GM23338 (cell line): ENCODE measurements at regions not wholly inside any gene's neighbourhood (a gene's known extent, or its start where the extent isn't known, plus 50 kb on each side); places are given as distances from the start of the nearest gene placed in this dataset.

Experiments
- CREB1 ChIP-seq: fragments of 250-450 bp; sonication (Bioruptor Pico); IDR thresholded peaks from 2 replicates; pipeline ENCODE4 v1.5.0; 2020; ENCODE audit warnings: low read depth, mild to moderate bottlenecking, moderate library complexity
- EZH2 ChIP-seq: fragments of 200-600 bp; sonication (generic); IDR thresholded peaks from one replicate; pipeline ENCODE4 v1.8.0; 2017; ENCODE audit warnings: antibody characterized with exemption, mild to moderate bottlenecking, low read depth; ENCODE audit not compliant: unreplicated experiment
- EZH2phosphoT487 ChIP-seq: fragments of 200-600 bp; sonication (generic); IDR thresholded peaks from one replicate; pipeline ENCODE4 v1.8.1; 2018; ENCODE audit warnings: antibody characterized with exemption; ENCODE audit not compliant: unreplicated experiment
- NANOG ChIP-seq: IDR thresholded peaks from 2 replicates; pipeline ENCODE4 v1.6.1; 2016; ENCODE audit warnings: antibody characterized with exemption, borderline replicate concordance
- POLR2AphosphoS5 ChIP-seq: IDR thresholded peaks from 2 replicates; pipeline ENCODE4 v1.6.1; 2016; ENCODE audit warnings: antibody characterized with exemption, low read depth
- TF ChIP-seq, protein P1 (sequence below), 2 experiments: fragments of 200-600 bp in 1 of 2; sonication (generic) in 1 of 2; conservative IDR thresholded peaks; 2 replicates each; pipeline versions ENCODE4 v1.5.1 to v1.6.1; 2016 to 2017; ENCODE audit warnings: antibody characterized with exemption in 2 of 2, low read depth in 2 of 2, mild to moderate bottlenecking in 2 of 2, moderate library complexity in 1 of 2
- TF ChIP-seq, protein P2 (sequence below): IDR thresholded peaks from one replicate; pipeline ENCODE4 v1.6.1; 2018; ENCODE audit warnings: antibody characterized with exemption; ENCODE audit not compliant: unreplicated experiment

DNA sequence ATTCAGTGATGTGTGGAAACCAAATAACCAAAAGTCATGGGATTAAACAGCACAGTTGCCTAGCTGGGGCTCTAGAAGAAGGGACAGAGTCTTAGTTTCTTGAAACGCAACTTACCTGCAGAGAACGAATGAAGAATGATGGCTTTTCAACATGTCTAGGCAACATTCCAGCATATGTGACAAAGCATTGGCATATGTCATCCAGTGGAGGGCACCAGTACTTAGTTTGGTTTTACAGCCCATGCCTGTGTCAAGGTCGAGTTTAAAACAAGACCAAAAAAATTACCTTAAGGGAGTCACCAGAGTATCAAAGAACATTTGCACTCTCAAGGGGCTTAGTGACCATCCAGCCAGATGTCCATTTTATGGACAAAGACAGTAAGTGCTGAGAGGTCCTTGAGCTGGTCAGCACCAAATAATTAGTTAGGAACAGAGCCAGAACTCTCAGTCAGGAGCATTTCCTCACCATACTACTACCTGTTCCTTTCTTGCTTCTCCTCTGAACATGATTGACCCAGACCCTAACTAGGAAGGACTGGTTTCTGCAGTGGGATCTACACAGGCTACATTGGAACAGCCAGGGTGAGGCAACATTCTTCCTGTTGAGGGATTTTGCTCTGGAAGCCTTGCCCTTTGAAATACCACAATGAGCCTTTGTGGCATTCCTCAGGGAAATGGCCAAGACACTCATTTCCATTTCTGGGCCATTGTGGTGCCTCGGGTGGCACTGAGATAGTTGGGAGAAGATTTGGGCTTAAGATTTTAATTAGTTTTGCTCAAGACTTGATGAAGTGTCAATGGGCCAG lies 75.4 kb upstream of the ANKH start:
- TF ChIP-seq EZH2phosphoT487 = no peak
- TF ChIP-seq, protein P1, sequence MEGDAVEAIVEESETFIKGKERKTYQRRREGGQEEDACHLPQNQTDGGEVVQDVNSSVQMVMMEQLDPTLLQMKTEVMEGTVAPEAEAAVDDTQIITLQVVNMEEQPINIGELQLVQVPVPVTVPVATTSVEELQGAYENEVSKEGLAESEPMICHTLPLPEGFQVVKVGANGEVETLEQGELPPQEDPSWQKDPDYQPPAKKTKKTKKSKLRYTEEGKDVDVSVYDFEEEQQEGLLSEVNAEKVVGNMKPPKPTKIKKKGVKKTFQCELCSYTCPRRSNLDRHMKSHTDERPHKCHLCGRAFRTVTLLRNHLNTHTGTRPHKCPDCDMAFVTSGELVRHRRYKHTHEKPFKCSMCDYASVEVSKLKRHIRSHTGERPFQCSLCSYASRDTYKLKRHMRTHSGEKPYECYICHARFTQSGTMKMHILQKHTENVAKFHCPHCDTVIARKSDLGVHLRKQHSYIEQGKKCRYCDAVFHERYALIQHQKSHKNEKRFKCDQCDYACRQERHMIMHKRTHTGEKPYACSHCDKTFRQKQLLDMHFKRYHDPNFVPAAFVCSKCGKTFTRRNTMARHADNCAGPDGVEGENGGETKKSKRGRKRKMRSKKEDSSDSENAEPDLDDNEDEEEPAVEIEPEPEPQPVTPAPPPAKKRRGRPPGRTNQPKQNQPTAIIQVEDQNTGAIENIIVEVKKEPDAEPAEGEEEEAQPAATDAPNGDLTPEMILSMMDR (conservative IDR thresholded peaks at IDR 0.05; ENCODE audit: low read depth in 2 of 2) = peak; percentile 44 to 66
- no peak for TF ChIP-seq EZH2
- no peak for TF ChIP-seq NANOG
- TF ChIP-seq, protein P2, sequence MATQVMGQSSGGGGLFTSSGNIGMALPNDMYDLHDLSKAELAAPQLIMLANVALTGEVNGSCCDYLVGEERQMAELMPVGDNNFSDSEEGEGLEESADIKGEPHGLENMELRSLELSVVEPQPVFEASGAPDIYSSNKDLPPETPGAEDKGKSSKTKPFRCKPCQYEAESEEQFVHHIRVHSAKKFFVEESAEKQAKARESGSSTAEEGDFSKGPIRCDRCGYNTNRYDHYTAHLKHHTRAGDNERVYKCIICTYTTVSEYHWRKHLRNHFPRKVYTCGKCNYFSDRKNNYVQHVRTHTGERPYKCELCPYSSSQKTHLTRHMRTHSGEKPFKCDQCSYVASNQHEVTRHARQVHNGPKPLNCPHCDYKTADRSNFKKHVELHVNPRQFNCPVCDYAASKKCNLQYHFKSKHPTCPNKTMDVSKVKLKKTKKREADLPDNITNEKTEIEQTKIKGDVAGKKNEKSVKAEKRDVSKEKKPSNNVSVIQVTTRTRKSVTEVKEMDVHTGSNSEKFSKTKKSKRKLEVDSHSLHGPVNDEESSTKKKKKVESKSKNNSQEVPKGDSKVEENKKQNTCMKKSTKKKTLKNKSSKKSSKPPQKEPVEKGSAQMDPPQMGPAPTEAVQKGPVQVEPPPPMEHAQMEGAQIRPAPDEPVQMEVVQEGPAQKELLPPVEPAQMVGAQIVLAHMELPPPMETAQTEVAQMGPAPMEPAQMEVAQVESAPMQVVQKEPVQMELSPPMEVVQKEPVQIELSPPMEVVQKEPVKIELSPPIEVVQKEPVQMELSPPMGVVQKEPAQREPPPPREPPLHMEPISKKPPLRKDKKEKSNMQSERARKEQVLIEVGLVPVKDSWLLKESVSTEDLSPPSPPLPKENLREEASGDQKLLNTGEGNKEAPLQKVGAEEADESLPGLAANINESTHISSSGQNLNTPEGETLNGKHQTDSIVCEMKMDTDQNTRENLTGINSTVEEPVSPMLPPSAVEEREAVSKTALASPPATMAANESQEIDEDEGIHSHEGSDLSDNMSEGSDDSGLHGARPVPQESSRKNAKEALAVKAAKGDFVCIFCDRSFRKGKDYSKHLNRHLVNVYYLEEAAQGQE = no peak
- no peak for TF ChIP-seq CREB1 (CRISPR knock-in tag)
- TF ChIP-seq POLR2AphosphoS5 = no peak
